GM12801 (cell line): ENCODE measurements at regions not wholly inside any gene's neighbourhood (a gene's known extent, or its start where the extent isn't known, plus 50 kb on each side); places are given as distances from the start of the nearest gene placed in this dataset.

Experiments
- CTCF ChIP-seq: IDR thresholded peaks from one replicate; pipeline ENCODE4 v1.5.1; 2011; ENCODE audit warnings: control low read depth; ENCODE audit not compliant: insufficient read length; ENCODE audit errors: extremely low read depth

- TF ChIP-seq CTCF: no peak
Measured at GRCh38 chr18:22082408-22082807, 87.0 kb upstream of the GATA6 start.

GRCh38 chr18:22084547-22084946, 84.8 kb upstream of the GATA6 start:
- no peak for TF ChIP-seq CTCF

GRCh38 chr18:22086973-22087372, 82.4 kb upstream of the GATA6 start:
- TF ChIP-seq CTCF: no peak

- TF ChIP-seq CTCF: no peak
Measured at GRCh38 chr18:22088029-22088428, 81.4 kb upstream of the GATA6 start.

- no peak for TF ChIP-seq CTCF
Measured at GRCh38 chr18:22088996-22089640, 80.3 kb upstream of the GATA6 start.

- TF ChIP-seq CTCF: no peak
Measured at GRCh38 chr18:22091341-22091740, 78.0 kb upstream of the GATA6 start.

GRCh38 chr18:22093731-22094357, 75.5 kb upstream of the GATA6 start:
- no peak for TF ChIP-seq CTCF
